ENCODE measurements at regions not wholly inside any gene's neighbourhood (a gene's known extent, or its start where the extent isn't known, plus 50 kb on each side); places are given as distances from the start of the nearest gene placed in this dataset.

- no peak for DNase-seq
Measured at GRCh38 chr10:78531088-78531487, 497.4 kb downstream of the RPS24 start.

GRCh38 chr10:78532480-78533042 is 498.9 kb downstream of the RPS24 start:
- DNase-seq = no peak

- no peak for DNase-seq
Measured at GRCh38 chr10:78533098-78533497, 499.4 kb downstream of the RPS24 start.

- DNase-seq = no peak
Measured at GRCh38 chr10:78533776-78534175, 500.1 kb downstream of the RPS24 start.

- DNase-seq = no peak
Measured at GRCh38 chr10:78535716-78536218, 502.1 kb downstream of the RPS24 start.

- no peak for DNase-seq
Measured at GRCh38 chr10:78537018-78537417, 503.4 kb downstream of the RPS24 start.

- no peak for DNase-seq
Measured at GRCh38 chr10:78539247-78539766, 505.6 kb downstream of the RPS24 start.

- no peak for DNase-seq
Measured at GRCh38 chr10:78540355-78541076, 506.9 kb downstream of the RPS24 start.

GRCh38 chr10:78541481-78542140 is 507.9 kb downstream of the RPS24 start:
- no peak for DNase-seq

- DNase-seq = no peak
Measured at GRCh38 chr10:78542141-78542489, 508.5 kb downstream of the RPS24 start.

- no peak for DNase-seq
Measured at GRCh38 chr10:78542521-78542920, 508.9 kb downstream of the RPS24 start.

GRCh38 chr10:78543031-78543748 is 509.5 kb downstream of the RPS24 start:
- DNase-seq = no peak

- DNase-seq = no peak
Measured at GRCh38 chr10:78543749-78544362, 510.2 kb downstream of the RPS24 start.

- no peak for DNase-seq
Measured at GRCh38 chr10:78544423-78545090, 510.9 kb downstream of the RPS24 start.

- no peak for DNase-seq
Measured at GRCh38 chr10:78545756-78546155, 512.1 kb downstream of the RPS24 start.

GRCh38 chr10:78547397-78547796 is 513.7 kb downstream of the RPS24 start:
- no peak for DNase-seq

GRCh38 chr10:78547905-78548304 is 514.2 kb downstream of the RPS24 start:
- DNase-seq = no peak

- DNase-seq = no peak
Measured at GRCh38 chr10:78548369-78548768, 514.7 kb downstream of the RPS24 start.

GRCh38 chr10:78549140-78549935 is 515.7 kb downstream of the RPS24 start:
- peak; percentile 83 for DNase-seq

- DNase-seq = no peak
Measured at GRCh38 chr10:78550090-78550489, 516.4 kb downstream of the RPS24 start.

- DNase-seq = no peak
Measured at GRCh38 chr10:78550716-78551115, 517.1 kb downstream of the RPS24 start.
